ENCODE measurements at regions not wholly inside any gene's neighbourhood (a gene's known extent, or its start where the extent isn't known, plus 50 kb on each side); places are given as distances from the start of the nearest gene placed in this dataset.

DNA sequence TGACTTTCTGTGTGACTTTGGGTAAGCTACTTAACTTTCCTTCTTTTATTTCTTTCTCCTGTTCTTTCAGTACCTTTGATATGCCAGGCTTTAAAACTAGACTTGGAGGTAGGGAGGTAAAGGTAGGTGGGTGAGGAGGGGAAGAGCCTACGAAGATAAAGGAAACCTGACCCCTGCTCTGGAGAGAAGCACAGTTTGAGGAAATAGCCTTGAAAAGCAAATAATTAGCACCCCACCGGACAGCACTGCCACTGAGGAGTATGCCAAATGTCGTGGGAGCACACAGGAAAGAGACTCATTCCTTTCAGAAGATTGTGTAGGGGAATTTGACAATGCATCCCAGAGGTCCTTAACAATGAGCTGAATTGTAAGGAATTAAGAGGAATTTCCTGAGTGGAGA is 65.2 kb upstream of the SPAG17 start:
- TF ChIP-seq, protein P1, sequence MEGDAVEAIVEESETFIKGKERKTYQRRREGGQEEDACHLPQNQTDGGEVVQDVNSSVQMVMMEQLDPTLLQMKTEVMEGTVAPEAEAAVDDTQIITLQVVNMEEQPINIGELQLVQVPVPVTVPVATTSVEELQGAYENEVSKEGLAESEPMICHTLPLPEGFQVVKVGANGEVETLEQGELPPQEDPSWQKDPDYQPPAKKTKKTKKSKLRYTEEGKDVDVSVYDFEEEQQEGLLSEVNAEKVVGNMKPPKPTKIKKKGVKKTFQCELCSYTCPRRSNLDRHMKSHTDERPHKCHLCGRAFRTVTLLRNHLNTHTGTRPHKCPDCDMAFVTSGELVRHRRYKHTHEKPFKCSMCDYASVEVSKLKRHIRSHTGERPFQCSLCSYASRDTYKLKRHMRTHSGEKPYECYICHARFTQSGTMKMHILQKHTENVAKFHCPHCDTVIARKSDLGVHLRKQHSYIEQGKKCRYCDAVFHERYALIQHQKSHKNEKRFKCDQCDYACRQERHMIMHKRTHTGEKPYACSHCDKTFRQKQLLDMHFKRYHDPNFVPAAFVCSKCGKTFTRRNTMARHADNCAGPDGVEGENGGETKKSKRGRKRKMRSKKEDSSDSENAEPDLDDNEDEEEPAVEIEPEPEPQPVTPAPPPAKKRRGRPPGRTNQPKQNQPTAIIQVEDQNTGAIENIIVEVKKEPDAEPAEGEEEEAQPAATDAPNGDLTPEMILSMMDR (conservative IDR thresholded peaks at IDR 0.05 in 1 of 2, IDR thresholded peaks at IDR 0.05 in 1 of 2; ENCODE audit: extremely low read depth in 1 of 2, insufficient read depth in 1 of 2, low read depth in 1 of 2, low read length in 2 of 2), result no peak
- TF ChIP-seq EZH2 (IDR thresholded peaks at IDR 0.05; ENCODE audit: borderline replicate concordance, low read length), result no peak

Measured in mammary epithelial cell (primary cell).